Upper lobe of left lung (tissue), 6 donors: ENCODE measurements at regions not wholly inside any gene's neighbourhood (a gene's known extent, or its start where the extent isn't known, plus 50 kb on each side); places are given as distances from the start of the nearest gene placed in this dataset.

Experiments used
- ATAC-seq, 2 donors: fragments of 200-7000 bp; cut with Tn5 transposase; one replicate each; pipeline ENCODE4 v1.9.1; 2022; ENCODE audit warnings: mild to moderate bottlenecking in 2 of 2, moderate library complexity in 2 of 2; ENCODE audit not compliant: low FRiP score in 2 of 2
- DNase-seq, 2 donors: peaks; one replicate each; pipeline ENCODE4 v3.0.0-alpha.2; 2019 to 2020
- H3K27ac ChIP-seq, 4 donors: fragments of 200-600 bp; sonication (generic); one replicate each; pipeline ENCODE4 v1.5.1; 2016 to 2019
- H3K27me3 ChIP-seq, 4 donors: fragments of 200-600 bp; sonication (generic); one replicate each; pipeline ENCODE4 v1.5.1; 2017 to 2019
- H3K36me3 ChIP-seq, 4 donors: fragments of 200-600 bp; sonication (generic); one replicate each; pipeline ENCODE4 v1.5.1; 2016 to 2019
- H3K4me1 ChIP-seq, 4 donors: fragments of 200-600 bp; sonication (generic); one replicate each; pipeline ENCODE4 v1.5.1; 2018 to 2019
- H3K4me3 ChIP-seq, 4 donors: fragments of 200-600 bp; sonication (generic); one replicate each; pipeline ENCODE4 v1.5.1; 2017 to 2019; ENCODE audit warnings: mild to moderate bottlenecking in 2 of 4, moderate library complexity in 1 of 4
- H3K9me3 ChIP-seq, 4 donors: fragments of 200-600 bp; sonication (generic); one replicate each; pipeline ENCODE4 v1.5.1; 2018 to 2019
- EP300 ChIP-seq, 4 donors: sonication (generic); formaldehyde crosslinking; IDR thresholded peaks; one replicate each; pipeline ENCODE4 v1.5.1; 2017; ENCODE audit warnings: antibody characterized with exemption in 4 of 4, control low read depth in 2 of 4
- POLR2A ChIP-seq, 4 donors: fragments of 450-650 bp; IDR thresholded peaks; one replicate each; pipeline ENCODE4 v1.5.1; 2016 to 2017; ENCODE audit warnings: antibody characterized with exemption in 4 of 4, mild to moderate bottlenecking in 2 of 4
- POLR2AphosphoS5 ChIP-seq, 2 donors: sonication (generic); formaldehyde crosslinking; IDR thresholded peaks; one replicate each; pipeline ENCODE4 v1.5.1; 2017; ENCODE audit warnings: antibody characterized with exemption in 2 of 2
- WGBS, 2 donors: methylation state at CpG; one replicate each; pipeline ENCODE4 v1.1.5; 2017 to 2018; 5-methylcytosine and 5-hydroxymethylcytosine counted together
- TF ChIP-seq, protein P1 (sequence below), 6 experiments: fragments of 450-650 bp in 4 of 6; fragments of 200-600 bp in 2 of 6; sonication (generic) in 2 of 6; IDR thresholded peaks; one replicate each; pipeline ENCODE4 v1.5.1; 2016 to 2019; ENCODE audit warnings: antibody characterized with exemption in 6 of 6
- donor health status: DM: no; HTN: no; CAD: no; lungs with moderate emphysema.
- donor health status: DM: no; HTN: yes; CAD: no; lungs with severe emphysema.

DNA sequence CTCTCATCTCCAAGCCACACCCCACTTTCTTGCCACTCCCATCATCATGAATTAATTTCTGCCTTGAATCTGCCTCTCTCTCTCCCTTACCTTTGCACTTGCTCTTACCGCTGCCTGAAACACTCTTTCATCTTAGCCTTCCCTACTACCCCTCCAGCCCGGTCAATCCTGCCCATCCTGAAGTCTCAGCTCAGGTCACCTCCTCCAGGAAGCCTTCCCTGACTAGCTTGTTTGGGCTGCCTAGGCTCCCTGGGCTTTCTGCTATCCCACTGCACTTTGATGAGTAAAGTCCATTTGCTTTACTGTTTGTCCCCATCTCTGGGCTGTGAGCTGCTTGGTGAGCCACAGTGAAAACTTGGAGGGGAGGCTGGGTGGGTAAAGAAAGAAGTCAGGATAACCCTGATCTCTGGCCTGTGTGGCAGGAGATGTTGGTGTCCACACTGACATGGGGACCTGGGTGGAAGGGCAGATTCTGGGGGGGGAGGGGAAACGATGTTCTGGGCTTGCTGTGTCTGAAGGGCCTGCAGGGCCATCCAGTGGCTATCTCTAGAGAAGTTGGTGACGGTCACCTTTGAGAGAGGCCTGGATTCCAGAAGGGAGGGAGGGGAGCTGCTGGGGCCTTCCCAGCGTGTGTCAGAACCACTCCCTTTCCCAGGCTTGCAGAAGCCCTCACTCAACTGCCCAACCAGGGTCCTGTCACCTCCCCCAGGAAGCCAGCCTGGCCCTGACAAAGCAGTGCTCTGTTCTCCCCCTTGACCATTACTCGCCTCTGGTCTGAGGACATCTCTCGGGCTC is 75.0 kb upstream of the DAB2IP start:
- H3K4me1 ChIP-seq, result no peaks in the 10 kb centered on the region
- H3K36me3 ChIP-seq, result no peaks in the 10 kb centered on the region
- TF ChIP-seq POLR2A (IDR thresholded peaks at IDR 0.05) (no peak), EP300 (IDR thresholded peaks at IDR 0.05) (no peak), POLR2AphosphoS5 (IDR thresholded peaks at IDR 0.05) (no peak)
- TF ChIP-seq, protein P1, sequence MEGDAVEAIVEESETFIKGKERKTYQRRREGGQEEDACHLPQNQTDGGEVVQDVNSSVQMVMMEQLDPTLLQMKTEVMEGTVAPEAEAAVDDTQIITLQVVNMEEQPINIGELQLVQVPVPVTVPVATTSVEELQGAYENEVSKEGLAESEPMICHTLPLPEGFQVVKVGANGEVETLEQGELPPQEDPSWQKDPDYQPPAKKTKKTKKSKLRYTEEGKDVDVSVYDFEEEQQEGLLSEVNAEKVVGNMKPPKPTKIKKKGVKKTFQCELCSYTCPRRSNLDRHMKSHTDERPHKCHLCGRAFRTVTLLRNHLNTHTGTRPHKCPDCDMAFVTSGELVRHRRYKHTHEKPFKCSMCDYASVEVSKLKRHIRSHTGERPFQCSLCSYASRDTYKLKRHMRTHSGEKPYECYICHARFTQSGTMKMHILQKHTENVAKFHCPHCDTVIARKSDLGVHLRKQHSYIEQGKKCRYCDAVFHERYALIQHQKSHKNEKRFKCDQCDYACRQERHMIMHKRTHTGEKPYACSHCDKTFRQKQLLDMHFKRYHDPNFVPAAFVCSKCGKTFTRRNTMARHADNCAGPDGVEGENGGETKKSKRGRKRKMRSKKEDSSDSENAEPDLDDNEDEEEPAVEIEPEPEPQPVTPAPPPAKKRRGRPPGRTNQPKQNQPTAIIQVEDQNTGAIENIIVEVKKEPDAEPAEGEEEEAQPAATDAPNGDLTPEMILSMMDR (IDR thresholded peaks at IDR 0.05), result no peak
- H3K9me3 ChIP-seq, result no peaks in the 10 kb centered on the region
- WGBS, 2 donors, result 76 to 82% methylated on average over 5 to 7 of the region's 7 CpGs
- H3K4me3 ChIP-seq, result no peak overlapping the region
- no peaks in the 10 kb centered on the region for H3K27me3 ChIP-seq
- no peak for ATAC-seq
- DNase-seq, result no peak
- no peak overlapping the region for H3K27ac ChIP-seq

DNA sequence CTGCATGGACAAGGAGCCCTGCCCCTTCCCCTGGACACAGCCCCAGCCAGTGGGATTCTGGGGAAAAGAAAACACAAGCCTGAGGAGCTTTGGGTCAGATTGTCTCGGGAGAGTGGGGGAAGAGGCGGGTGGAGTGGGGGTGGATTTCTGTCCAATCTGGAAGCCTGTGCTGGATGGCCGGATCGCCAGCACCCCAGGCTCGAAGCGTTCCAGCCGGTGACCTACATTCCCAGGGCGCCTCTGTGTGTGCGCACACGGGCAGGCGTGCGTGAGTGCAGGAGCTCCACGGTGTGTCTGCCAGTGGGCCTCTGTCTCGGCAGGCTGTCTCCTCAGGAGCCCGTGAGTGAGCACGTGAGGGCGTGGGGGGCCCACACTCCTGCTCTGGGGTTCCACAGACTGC is 74.3 kb upstream of the DAB2IP start:
- Histone ChIP-seq H3K27me3 (no peaks in the 10 kb centered on the region), H3K4me1 (no peaks in the 10 kb centered on the region), H3K9me3 (no peaks in the 10 kb centered on the region), H3K4me3 (no peak overlapping the region), H3K27ac (no peak overlapping the region), H3K36me3 (no peaks in the 10 kb centered on the region)
- peak in 1 of 2 donors; percentile 72 for DNase-seq
- no peak for ATAC-seq
- 85 to 94% methylated on average over 13 to 17 of the region's 17 CpGs for WGBS, 2 donors
- TF ChIP-seq EP300 (IDR thresholded peaks at IDR 0.05) (no peak), POLR2A (IDR thresholded peaks at IDR 0.05) (no peak), POLR2AphosphoS5 (IDR thresholded peaks at IDR 0.05) (no peak)
- TF ChIP-seq, protein P1 (IDR thresholded peaks at IDR 0.05), result no peak

DNA sequence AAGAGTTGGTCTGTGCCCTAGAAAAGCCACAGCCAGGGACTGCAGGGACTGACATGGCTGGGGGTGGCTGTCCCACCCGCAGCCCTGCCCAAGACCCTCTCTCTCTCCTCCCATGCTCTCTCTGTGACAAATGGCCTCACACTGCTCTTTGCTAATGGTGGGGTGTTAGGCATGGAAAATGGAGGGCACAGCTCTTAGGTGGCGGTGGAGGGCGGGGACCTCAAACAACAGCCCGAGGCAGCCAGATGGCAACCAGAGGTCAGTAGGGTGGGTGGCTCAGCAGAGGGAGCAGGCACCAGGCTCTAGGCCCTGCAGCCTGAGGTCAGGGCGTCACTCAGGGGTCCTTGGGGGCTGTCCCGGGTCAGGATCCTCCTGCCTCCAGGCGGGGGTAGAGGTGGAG is 73.9 kb upstream of the DAB2IP start:
- Histone ChIP-seq H3K4me3 (no peak overlapping the region), H3K27ac (no peak overlapping the region), H3K4me1 (no peaks in the 10 kb centered on the region), H3K9me3 (no peaks in the 10 kb centered on the region), H3K36me3 (no peaks in the 10 kb centered on the region), H3K27me3 (no peaks in the 10 kb centered on the region)
- 89 to 100% methylated on average over 3 to 7 of the region's 7 CpGs for WGBS, 2 donors
- no peak for TF ChIP-seq EP300 (IDR thresholded peaks at IDR 0.05)
- ATAC-seq (no peak), DNase-seq (peak in 1 of 2 donors; percentile 22)

DNA sequence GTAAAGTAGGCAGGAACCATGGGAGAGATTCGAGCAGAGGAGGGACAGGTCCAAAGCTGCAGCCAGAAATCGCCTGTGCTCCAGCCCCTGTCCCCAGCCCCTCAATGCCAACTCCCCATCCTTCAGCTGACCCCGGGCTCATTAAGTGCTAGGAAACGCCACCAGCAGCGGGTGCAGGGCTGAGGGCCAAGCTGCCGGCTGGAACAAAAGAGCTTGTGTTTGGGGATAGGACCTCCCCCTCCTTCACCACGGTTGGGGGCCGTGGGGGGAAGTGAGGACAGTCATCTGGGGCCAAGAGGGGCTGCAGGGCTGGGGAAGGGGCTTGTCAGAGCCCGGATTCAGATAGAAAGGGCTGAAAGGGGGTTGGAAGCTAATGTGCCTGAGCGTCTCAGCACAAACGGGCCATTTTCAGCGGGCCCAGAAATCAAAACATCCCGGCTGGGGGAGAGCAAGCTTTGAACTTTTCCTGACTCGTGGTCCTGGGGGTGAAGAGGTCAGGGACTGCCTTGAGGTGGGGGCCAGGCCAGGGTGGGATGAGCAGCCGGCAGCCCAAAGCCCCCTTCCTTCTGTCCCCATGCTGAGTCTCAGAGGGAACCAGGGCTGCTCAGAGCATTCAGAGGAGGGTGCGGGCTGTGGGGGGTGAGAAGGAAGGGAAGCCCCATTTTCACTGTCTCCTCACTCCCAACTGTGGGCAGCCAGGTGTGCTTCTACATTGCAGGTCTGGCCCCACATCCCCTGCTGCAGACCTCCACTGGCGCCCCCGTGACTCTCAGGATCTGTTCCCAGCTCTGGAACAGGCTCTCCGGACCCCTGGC is 69.4 kb upstream of the DAB2IP start:
- H3K4me1 ChIP-seq, result no peaks in the 10 kb centered on the region
- no peaks in the 10 kb centered on the region for H3K36me3 ChIP-seq
- no peaks in the 10 kb centered on the region for H3K27me3 ChIP-seq
- DNase-seq (peak in 1 of 2 donors; percentile 38), ATAC-seq (no peak)
- no peak overlapping the region for H3K27ac ChIP-seq
- 34 to 54% methylated on average over 14 to 17 of the region's 19 CpGs for WGBS, 2 donors
- TF ChIP-seq EP300 (IDR thresholded peaks at IDR 0.05) (no peak), POLR2A (IDR thresholded peaks at IDR 0.05) (no peak), POLR2AphosphoS5 (IDR thresholded peaks at IDR 0.05) (no peak)
- TF ChIP-seq, protein P1 (IDR thresholded peaks at IDR 0.05), result no peak
- H3K4me3 ChIP-seq, result no peak overlapping the region
- H3K9me3 ChIP-seq, result no peaks in the 10 kb centered on the region

DNA sequence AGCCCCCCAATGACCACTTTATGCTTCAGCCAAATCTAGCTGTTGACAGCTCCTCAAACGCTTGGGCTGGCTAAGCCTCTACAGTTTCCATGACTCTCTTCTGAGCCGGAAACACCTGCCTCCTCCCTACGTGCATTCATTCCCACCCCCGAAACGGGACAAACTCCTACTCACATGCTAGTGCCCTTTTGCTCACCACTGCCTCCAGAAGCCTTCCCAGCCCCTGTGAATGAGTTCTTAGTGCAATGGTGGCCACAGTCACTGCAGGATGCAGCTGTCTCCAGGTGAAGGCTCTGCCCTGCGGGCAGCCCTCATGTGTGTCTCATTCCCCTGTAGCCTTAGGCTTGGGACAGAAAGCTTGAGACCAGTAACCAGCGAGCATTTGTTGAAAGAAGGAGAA is 68.8 kb upstream of the DAB2IP start:
- H3K4me3 ChIP-seq, result no peak overlapping the region
- 80 to 82% methylated on average over 7 of the region's 7 CpGs for WGBS, 2 donors
- no peaks in the 10 kb centered on the region for H3K27me3 ChIP-seq
- H3K4me1 ChIP-seq, result no peaks in the 10 kb centered on the region
- no peaks in the 10 kb centered on the region for H3K9me3 ChIP-seq
- no peak overlapping the region for H3K27ac ChIP-seq
- DNase-seq (no peak), ATAC-seq (no peak)
- TF ChIP-seq EP300 (IDR thresholded peaks at IDR 0.05) (no peak), POLR2A (IDR thresholded peaks at IDR 0.05) (no peak), POLR2AphosphoS5 (IDR thresholded peaks at IDR 0.05) (no peak)
- TF ChIP-seq, protein P1 (IDR thresholded peaks at IDR 0.05), result no peak
- no peaks in the 10 kb centered on the region for H3K36me3 ChIP-seq
